CD4-positive, alpha-beta T cell treated with Interferon gamma for 1 hour (primary cell): ENCODE measurements at regions not wholly inside any gene's neighbourhood (a gene's known extent, or its start where the extent isn't known, plus 50 kb on each side); places are given as distances from the start of the nearest gene placed in this dataset.
"Not testable (repeated sequence)": the region's sequence is repeated elsewhere in the genome, so short reads cannot be mapped to it uniquely, and the experiment has no call there.

Source experiments
- DNase-seq: peaks from one replicate; pipeline ENCODE4 v3.0.0-alpha.2; 2020

DNA sequence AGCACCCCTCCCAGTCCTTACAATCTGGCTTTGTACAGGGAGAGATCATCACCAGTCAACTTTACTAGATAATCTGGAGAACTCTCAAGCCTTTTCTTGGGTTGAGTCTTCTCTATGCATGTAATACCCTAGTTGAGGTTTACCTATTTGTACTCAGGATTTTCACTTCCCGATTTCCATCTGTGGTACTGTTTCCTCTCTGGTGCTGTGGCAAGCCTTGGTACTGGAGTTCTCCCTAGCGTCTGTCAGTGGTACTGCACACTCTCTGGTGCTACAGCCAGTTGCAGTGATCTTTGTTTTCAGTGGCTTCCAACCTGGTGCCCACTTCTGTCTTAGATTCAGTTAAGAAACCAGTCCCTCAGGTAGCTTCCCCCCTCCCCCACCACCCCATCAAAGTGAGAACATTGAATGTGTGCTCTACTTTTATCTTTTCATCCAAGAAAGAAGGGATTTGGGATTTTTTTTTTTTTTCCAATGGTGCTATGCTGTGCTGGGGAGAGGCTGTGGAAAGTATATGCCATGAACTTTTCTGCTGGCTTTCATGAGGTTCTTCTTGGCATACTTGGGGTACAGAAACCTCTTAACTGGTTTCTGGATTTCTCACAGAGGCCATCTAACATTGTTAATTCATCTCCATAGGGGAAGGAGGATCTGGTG lies 69.4 kb upstream of the EVL start:
- DNase-seq: peak; percentile 64

- no peak for DNase-seq
These were observed 68.2 kb upstream of the EVL start for GRCh38 chr14:99996951-99997571.

DNA sequence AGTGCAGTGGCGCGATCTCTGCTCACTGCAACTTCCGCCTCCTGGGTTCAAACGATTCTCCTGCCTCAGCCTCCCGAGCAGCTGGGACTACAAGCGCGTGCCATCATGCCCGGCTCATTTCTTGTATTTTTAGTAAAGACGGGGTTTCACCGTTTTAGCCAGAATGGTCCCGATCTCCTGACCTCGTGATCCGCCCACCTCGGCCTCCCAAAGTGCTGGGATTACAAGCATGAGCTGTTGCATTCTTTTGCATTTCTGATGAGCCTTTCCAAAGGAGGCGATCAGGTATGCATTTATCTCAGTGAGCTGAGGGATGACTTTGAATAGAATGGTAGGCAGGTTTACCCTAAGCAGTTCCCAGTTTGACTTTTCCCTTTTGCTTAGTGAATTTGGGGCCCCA lies 64.8 kb upstream of the EVL start:
- DNase-seq: not testable (repeated sequence)

DNA sequence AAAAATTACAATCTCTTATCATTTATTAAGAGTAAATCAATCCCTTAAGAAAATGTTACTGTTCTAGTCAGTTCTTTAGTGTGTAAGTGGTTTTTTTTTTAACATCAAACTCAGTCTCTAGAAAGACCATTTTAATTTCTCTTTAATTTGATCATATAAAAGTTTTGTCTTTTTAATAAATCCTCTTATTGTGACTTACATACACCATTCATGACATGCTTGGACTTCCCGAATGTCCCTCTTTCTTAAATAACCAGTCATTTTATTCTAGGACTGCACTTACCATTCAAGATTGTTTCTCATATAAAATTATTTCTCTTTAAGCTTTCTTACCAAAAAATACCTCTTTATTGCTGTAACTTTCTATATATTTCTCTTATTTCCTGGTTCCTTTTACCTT lies 60.8 kb upstream of the EVL start:
- no peak for DNase-seq

GRCh38 chr14:100007254-100007653 lies 58.0 kb upstream of the EVL start:
- DNase-seq: no peak

- DNase-seq: not testable (repeated sequence)
These were observed 55.4 kb upstream of the EVL start for GRCh38 chr14:100009802-100010201.

DNA sequence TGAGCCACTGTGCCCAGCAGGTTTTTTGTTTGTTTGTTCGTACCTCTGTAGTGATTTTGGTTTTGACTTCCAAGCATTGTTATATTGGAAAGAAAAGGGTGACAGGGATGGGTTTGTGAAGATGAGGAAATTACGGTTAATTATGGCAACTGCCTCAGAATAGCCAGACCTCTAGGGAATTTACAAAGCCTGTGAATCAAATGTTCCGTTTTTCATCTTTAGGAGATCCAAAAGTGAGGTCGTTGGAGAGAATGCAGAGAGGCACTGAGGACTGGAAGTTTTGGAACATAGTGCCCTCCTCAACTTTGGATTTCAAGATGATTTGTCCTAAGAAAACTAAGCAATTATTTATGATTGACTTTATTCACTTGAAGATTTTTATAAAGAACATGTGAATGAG lies 54.5 kb upstream of the EVL start:
- no peak for DNase-seq

DNA sequence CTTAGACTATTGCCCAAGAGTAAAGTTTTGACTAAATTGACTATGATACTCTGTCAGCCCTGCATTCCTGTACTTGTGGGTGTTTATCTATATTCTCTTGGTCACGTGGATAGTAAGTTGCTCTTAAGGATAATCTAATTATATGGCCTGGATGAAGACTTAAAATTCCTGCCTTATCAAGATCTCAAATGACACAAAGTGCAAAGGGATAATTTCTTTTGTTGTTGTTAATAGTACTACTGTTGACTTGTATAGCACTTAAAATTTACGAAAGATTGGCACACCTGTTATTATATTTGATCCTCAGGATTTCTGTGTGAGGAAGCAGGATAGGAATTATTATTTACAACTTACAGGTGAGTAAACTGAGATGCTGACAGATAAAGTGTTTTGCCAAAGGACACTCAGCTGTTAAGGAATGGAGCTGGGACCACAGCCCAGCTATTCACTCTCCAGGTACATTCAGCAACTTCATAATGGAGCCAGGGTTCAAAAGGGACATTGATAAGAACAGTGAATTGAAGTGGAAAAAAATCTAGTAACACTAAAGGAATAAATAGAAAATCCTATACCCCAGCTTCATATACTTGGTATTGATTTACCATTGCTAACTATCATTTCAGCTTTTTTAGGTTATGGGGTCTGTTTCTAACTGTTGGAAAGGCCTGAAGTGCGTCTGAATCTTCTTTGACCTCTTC lies 53.4 kb upstream of the EVL start:
- DNase-seq: no peak

DNA sequence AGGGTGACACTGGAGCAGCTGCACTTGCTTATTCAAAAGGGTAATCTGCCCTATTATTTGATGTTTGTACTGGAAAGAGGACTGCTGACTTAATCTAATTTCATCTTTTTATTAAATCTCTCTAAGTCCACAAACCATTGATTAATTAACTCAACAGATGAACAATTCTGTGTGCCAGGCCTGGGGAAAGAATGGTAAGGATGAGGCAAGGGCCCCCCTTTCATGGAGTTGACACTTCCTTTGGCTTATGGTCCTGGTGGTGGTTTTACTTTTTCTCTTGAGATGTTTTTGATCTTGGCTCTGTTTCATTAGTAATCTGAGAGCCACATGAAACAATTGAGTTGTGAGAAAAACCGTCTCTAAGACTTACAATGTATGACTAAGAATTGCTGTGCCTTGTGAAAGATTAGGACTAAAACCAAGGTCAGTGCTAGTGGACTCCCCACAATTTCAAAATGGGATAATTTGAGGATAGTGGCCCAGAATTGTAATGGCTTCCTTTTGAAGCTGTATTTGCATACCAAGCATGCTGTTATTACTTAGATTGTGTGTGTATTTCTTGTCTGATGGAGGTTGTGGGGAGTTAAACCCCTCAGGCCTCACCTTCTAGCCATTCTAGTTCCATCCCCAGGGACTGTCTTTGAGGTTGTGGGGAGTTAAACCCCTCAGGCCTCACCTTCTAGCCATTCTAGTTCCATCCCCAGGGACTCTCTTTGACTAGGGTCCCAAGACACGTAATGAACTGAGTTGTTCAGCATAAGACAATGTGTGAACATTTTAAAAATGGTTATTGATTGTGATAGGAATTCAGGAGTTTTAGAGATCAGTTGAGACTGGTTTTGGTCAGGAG lies 52.5 kb upstream of the EVL start:
- DNase-seq: no peak

GRCh38 chr14:100015251-100015655 lies 50.0 kb upstream of the EVL start:
- no peak for DNase-seq
